Ishikawa (cell line): ENCODE measurements at regions not wholly inside any gene's neighbourhood (a gene's known extent, or its start where the extent isn't known, plus 50 kb on each side); places are given as distances from the start of the nearest gene placed in this dataset.
A peak's percentile ranks its signal among the peaks of the same experiment; 100 is the strongest.

ENCODE experiments used
- EP300 ChIP-seq: IDR thresholded peaks from 2 replicates; pipeline ENCODE4 v1.6.1; 2012; ENCODE audit warnings: borderline replicate concordance
- MAX ChIP-seq: IDR thresholded peaks from 2 replicates; pipeline ENCODE4 v1.6.1; 2012
- NFIC ChIP-seq: IDR thresholded peaks from 2 replicates; pipeline ENCODE4 v1.6.1; 2012
- RAD21 ChIP-seq: IDR thresholded peaks from 2 replicates; pipeline ENCODE4 v1.6.1; 2012; ENCODE audit warnings: low read depth
- TAF1 ChIP-seq: IDR thresholded peaks from 2 replicates; pipeline ENCODE4 v1.6.1; 2012; ENCODE audit warnings: low read depth, mild to moderate bottlenecking
- USF1 ChIP-seq: IDR thresholded peaks from 2 replicates; pipeline ENCODE4 v1.6.1; 2012
- YY1 ChIP-seq: IDR thresholded peaks from 2 replicates; pipeline ENCODE4 v1.6.1; 2012; ENCODE audit warnings: low read depth

GRCh38 chr5:43772764-43773477 is 169.9 kb downstream of the NNT start:
- TF ChIP-seq EP300 (no peak), YY1 (no peak), RAD21 (no peak), NFIC (peak; percentile 22; the same call in 1 of the 2 replicates), MAX (no peak), TAF1 (no peak), USF1 (no peak)
